ENCODE measurements at regions not wholly inside any gene's neighbourhood (a gene's known extent, or its start where the extent isn't known, plus 50 kb on each side); places are given as distances from the start of the nearest gene placed in this dataset.

DNA sequence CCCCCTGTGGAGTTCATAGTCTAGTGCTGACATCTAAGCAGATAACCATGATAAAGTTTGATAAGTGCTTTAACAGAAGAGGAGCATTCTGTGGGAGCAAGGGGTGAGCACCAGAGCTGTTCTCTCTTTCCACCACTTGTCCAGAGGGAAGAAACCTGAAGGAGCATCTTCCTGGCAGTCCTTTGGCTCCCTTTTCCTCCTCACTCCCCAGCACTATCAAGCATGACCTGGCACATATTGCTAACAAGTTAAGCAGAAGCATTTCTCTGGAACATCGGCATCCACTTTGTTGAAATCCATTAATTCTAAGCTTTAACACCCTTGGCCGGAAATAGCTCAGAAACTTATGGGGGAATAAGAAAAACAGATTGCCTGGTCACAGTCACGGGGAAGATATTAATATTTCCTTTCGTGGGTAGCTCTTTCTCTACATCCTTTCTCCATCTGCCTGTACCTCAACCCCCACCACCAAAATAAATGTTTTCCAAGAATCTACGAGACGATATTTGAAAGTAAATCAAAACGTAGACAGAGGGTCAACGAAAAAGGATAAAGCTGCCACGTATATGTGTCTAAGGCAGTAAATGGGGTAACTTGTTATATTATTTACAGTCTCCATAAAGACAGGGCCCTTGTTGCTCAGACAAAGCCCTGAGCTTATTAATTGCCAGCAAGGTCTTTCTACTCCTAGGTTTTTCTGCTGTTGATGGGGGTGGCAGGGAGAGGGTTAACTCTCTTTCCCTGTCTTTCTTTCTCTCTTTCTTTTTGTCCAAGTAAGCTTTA lies 351.4 kb downstream of the NUF2 start:
- TF ChIP-seq ZNF114 (tag by site-specific recombination; IDR thresholded peaks at IDR 0.05) (no peak), ZNF707 (tag by site-specific recombination; IDR thresholded peaks at IDR 0.05) (no peak), WT1 (tag by site-specific recombination; IDR thresholded peaks at IDR 0.05) (no peak), ZNF121 (tag by site-specific recombination; IDR thresholded peaks at IDR 0.05) (no peak)
- TF ChIP-seq, protein P1, sequence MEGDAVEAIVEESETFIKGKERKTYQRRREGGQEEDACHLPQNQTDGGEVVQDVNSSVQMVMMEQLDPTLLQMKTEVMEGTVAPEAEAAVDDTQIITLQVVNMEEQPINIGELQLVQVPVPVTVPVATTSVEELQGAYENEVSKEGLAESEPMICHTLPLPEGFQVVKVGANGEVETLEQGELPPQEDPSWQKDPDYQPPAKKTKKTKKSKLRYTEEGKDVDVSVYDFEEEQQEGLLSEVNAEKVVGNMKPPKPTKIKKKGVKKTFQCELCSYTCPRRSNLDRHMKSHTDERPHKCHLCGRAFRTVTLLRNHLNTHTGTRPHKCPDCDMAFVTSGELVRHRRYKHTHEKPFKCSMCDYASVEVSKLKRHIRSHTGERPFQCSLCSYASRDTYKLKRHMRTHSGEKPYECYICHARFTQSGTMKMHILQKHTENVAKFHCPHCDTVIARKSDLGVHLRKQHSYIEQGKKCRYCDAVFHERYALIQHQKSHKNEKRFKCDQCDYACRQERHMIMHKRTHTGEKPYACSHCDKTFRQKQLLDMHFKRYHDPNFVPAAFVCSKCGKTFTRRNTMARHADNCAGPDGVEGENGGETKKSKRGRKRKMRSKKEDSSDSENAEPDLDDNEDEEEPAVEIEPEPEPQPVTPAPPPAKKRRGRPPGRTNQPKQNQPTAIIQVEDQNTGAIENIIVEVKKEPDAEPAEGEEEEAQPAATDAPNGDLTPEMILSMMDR (tag by site-specific recombination; IDR thresholded peaks at IDR 0.05): no peak
- TF ChIP-seq, protein P2, sequence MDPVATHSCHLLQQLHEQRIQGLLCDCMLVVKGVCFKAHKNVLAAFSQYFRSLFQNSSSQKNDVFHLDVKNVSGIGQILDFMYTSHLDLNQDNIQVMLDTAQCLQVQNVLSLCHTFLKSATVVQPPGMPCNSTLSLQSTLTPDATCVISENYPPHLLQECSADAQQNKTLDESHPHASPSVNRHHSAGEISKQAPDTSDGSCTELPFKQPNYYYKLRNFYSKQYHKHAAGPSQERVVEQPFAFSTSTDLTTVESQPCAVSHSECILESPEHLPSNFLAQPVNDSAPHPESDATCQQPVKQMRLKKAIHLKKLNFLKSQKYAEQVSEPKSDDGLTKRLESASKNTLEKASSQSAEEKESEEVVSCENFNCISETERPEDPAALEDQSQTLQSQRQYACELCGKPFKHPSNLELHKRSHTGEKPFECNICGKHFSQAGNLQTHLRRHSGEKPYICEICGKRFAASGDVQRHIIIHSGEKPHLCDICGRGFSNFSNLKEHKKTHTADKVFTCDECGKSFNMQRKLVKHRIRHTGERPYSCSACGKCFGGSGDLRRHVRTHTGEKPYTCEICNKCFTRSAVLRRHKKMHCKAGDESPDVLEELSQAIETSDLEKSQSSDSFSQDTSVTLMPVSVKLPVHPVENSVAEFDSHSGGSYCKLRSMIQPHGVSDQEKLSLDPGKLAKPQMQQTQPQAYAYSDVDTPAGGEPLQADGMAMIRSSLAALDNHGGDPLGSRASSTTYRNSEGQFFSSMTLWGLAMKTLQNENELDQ (tag by site-specific recombination; IDR thresholded peaks at IDR 0.05; ENCODE audit: low read depth): no peak
- TF ChIP-seq, protein P3, sequence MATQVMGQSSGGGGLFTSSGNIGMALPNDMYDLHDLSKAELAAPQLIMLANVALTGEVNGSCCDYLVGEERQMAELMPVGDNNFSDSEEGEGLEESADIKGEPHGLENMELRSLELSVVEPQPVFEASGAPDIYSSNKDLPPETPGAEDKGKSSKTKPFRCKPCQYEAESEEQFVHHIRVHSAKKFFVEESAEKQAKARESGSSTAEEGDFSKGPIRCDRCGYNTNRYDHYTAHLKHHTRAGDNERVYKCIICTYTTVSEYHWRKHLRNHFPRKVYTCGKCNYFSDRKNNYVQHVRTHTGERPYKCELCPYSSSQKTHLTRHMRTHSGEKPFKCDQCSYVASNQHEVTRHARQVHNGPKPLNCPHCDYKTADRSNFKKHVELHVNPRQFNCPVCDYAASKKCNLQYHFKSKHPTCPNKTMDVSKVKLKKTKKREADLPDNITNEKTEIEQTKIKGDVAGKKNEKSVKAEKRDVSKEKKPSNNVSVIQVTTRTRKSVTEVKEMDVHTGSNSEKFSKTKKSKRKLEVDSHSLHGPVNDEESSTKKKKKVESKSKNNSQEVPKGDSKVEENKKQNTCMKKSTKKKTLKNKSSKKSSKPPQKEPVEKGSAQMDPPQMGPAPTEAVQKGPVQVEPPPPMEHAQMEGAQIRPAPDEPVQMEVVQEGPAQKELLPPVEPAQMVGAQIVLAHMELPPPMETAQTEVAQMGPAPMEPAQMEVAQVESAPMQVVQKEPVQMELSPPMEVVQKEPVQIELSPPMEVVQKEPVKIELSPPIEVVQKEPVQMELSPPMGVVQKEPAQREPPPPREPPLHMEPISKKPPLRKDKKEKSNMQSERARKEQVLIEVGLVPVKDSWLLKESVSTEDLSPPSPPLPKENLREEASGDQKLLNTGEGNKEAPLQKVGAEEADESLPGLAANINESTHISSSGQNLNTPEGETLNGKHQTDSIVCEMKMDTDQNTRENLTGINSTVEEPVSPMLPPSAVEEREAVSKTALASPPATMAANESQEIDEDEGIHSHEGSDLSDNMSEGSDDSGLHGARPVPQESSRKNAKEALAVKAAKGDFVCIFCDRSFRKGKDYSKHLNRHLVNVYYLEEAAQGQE (tag by site-specific recombination; IDR thresholded peaks at IDR 0.05): no peak

Data from HEK293 (cell line).